Motor neuron (in vitro differentiated cells): ENCODE measurements at regions not wholly inside any gene's neighbourhood (a gene's known extent, or its start where the extent isn't known, plus 50 kb on each side); places are given as distances from the start of the nearest gene placed in this dataset.
A peak's percentile ranks its signal among the peaks of the same experiment; 100 is the strongest.

Experiments used
- ATAC-seq, 8 experiments: fragments of 200-7000 bp; cut with Tn5 transposase; replicated peaks in 6 of 8; 2 replicates each; pipeline ENCODE4 v1.8.0; 2021; ENCODE audit warnings: mild to moderate bottlenecking in 8 of 8, moderate library complexity in 8 of 8
- H3K27ac ChIP-seq, 2 donors: fragments of 250-450 bp; sonication (Bioruptor Pico); 2 replicates each; pipeline ENCODE4 v1.9.0; 2021; ENCODE audit warnings: antibody characterized with exemption in 2 of 2, mild to moderate bottlenecking in 2 of 2, moderate library complexity in 1 of 2
- H3K4me1 ChIP-seq, 2 donors: fragments of 250-450 bp; sonication (Bioruptor Pico); replicated peaks in 1 of 2; 2 replicates each; pipeline ENCODE4 v1.6.1; 2021; ENCODE audit warnings: antibody characterized with exemption in 2 of 2, mild to moderate bottlenecking in 2 of 2, moderate library complexity in 1 of 2
- H3K4me3 ChIP-seq, 5 donors: fragments of 250-450 bp; sonication (Bioruptor Pico); 2 replicates each; pipeline ENCODE4 v1.9.0; 2021; ENCODE audit warnings: antibody characterized with exemption in 5 of 5, mild to moderate bottlenecking in 5 of 5, moderate library complexity in 4 of 5
- WGBS, 10 experiments: fragments of 450-650 bp; shearing (Covaris generic); methylation state at CpG; one replicate each; pipeline ENCODE4 v1.0.0; 2022; 5-methylcytosine and 5-hydroxymethylcytosine counted together
- in situ Hi-C, 9 experiments: fragments of 400-800 bp; cut with MboI; loops; one replicate each; pipeline ENCODE4 v1.15.0; 2021; ENCODE audit warnings: low sequenced_read_pairs in 9 of 9, low pct_unique_long_range_greater_than_20kb in 2 of 9; ENCODE audit not compliant: unreplicated experiment in 9 of 9

DNA sequence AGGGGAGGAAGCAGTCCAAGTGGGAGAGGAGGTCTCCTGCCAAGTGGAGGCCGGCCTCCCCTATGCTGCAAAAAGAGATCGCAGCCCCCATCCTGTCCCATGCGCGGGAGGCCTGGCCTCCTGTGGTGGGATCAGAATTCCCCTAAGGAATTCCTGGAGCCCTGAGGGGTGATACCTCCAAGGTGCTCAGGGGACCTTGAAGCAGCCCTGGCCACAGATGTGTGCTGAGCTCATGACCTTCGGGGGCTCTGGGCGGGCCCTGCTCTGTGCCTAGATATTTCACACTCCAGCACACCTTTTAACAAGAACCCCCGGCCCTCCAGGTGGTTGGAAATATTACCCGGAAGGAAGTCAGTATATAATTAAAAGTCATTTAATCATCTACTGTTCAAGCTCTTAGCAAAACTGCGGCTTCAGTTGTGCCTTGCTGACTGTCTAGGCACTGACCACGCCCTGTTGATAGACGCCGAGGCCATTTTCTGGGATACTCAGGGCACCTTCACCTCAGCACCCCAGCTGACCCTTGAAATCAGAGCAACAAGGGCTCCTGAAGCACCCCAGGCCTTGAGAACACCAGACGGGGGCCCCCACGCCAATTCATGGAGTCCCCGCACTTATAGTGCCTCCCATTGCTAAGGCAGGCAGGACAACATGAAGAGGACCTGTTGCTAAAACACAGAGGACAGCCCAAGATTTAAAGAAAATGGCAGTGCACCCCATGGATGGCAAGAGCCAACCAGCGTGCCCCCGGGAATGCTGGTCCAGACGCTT is 119.1 kb downstream of the NDUFA10 start:
- in situ Hi-C loops = no loop called here

DNA sequence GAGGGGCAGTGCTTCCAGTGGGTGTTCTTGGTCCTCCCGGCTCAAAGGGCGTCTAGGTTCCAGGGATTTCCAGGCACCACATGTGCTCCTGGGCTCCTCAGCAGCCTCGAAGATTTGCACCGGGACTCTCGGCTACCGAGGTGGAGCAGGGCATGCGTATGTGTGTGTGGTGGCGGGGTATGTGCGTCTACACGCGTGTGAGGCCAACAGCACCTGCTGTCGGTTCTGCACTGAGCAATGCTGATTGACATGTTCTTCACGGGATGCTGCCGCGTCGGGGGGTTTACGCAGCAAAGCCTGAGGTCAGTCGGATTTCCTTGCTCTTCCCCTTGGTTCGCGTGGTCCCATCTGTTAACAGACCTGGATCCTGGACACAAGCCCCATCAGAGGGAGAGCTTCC is 119.8 kb downstream of the NDUFA10 start:
- Histone ChIP-seq H3K4me1 (peaks cover 0 to 7% of the 10 kb centered on the region in 2 donors), H3K4me3 (no peak overlapping the region), H3K27ac (no peak overlapping the region)
- WGBS, 10 experiments = 91 to 97% methylated on average over 5 to 6 of the region's 20 CpGs; no CpG with 5 or more reads in 8 of the 10 experiments
- ATAC-seq = no peak
- in situ Hi-C loops = no loop called here

More for the DNA sequence above, 119.1 kb downstream of the NDUFA10 start:
- peaks cover 0 to 7% of the 10 kb centered on the region in 2 donors for H3K4me1 ChIP-seq
- no peak for ATAC-seq
- 67 to 100% (median 95%) methylated on average over 1 to 6 of the region's 18 CpGs; no CpG with 5 or more reads in 5 of the 10 experiments for WGBS, 10 experiments
- no peak overlapping the region for H3K27ac ChIP-seq
- H3K4me3 ChIP-seq = no peak overlapping the region

DNA sequence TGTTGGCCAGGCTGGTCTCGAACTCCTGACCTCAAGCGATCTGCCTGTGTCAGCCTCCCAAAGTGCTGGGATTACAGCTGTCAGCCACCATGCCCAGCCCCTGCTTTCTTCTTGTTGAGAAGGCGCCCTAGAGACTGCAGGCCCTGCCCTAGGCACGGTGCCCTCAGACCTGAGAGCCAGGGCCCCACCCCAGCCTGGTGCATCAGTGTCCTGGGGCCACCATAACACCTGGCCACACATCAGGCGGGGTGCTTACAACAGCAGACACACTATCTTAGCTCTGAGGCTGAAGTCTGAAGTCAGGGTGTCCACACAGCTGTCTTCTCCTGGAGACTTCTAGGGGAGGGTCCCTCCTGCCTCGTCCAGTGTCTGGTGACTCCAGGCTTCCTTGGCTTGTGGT is 120.6 kb downstream of the NDUFA10 start:
- Histone ChIP-seq H3K4me1 (peaks cover 0 to 7% of the 10 kb centered on the region in 2 donors), H3K4me3 (no peak overlapping the region), H3K27ac (no peak overlapping the region)
- in situ Hi-C loops = no loop called here
- no peak for ATAC-seq
- 60 to 100% (median 86%) methylated on average over 1 to 3 of the region's 6 CpGs; no CpG with 5 or more reads in 5 of the 10 experiments for WGBS, 10 experiments

DNA sequence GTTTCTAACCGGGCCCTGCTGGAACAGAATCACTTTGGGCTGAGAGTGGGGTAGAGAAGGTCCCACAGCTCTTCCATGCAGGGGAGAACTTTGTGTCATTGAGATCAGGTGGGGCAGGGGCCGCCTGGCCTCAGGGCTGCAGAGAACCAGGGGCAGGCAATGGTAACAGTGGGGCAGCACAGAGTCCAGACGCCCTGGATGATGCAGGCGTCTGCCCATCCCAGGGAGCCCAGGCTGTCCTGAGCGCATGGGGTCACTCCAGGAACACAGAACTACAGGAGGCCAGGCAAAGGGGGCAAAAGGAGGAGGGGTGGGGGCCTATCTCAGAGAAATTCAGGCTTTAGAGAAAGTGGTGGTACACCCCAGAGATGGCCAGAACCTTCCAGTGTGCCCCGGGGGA is 121.3 kb downstream of the NDUFA10 start:
- peaks cover 0 to 7% of the 10 kb centered on the region in 2 donors for H3K4me1 ChIP-seq
- ATAC-seq = no peak
- H3K27ac ChIP-seq = no peak overlapping the region
- in situ Hi-C loops = no loop called here
- WGBS, 10 experiments = 40 to 94% (median 72%) methylated on average over 1 to 6 of the region's 6 CpGs; no CpG with 5 or more reads in 3 of the 10 experiments
- no peak overlapping the region for H3K4me3 ChIP-seq

- H3K4me3 ChIP-seq = no peak overlapping the region
- in situ Hi-C loops = no loop called here
- WGBS, 10 experiments = 55 to 100% (median 78%) methylated on average over 1 to 6 of the region's 8 CpGs; no CpG with 5 or more reads in 4 of the 10 experiments
- no peak for ATAC-seq
- H3K27ac ChIP-seq = no peak overlapping the region
- H3K4me1 ChIP-seq = peaks cover 0 to 7% of the 10 kb centered on the region in 2 donors
These were observed 121.9 kb downstream of the NDUFA10 start for GRCh38 chr2:239903210-239903609.

- WGBS, 10 experiments = 13 to 30% (median 27%) methylated on average over 2 to 3 of the region's 11 CpGs; no CpG with 5 or more reads in 7 of the 10 experiments
- H3K4me3 ChIP-seq = no peak overlapping the region
- ATAC-seq = no peak
- in situ Hi-C loops = no loop called here
- peaks cover 0 to 7% of the 10 kb centered on the region in 2 donors for H3K4me1 ChIP-seq
- H3K27ac ChIP-seq = no peak overlapping the region
These were observed 122.4 kb downstream of the NDUFA10 start for GRCh38 chr2:239902749-239903201.

DNA sequence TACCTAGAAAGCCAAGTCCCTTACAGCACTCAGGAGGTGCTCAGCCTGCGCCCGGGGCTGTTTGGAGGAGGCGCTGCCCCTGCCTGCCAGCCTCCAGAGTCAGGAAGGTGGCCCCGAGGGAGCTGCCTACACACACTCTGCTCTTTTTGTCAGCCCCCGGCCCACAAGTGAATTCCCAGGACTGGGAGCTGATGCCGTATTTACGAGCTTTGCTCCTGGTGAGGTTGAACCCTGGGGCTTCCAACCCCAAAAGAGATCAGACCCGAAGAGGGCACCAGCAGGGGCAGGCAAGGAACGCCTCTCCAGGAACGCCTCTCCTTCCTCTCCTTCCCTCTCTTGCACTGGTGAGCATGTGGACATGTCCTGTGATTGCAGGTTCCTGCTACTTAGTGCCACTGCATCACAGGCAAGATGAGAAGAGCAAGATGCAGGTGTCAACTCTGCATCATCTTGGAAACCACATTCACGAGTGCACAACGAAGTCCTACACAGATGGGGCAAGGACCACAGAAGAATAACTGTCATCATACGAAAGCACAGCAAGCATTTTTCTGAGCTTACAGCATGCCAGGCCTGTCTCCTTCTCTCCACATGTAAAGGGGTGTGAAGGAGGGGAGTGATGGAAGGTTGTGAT is 126.7 kb downstream of the NDUFA10 start:
- in situ Hi-C loops = no loop called here
- H3K27ac ChIP-seq = no peak overlapping the region
- no peak for ATAC-seq
- no peak overlapping the region for H3K4me3 ChIP-seq
- WGBS, 10 experiments = 79 to 100% (median 86%) methylated on average over 1 to 7 of the region's 13 CpGs; no CpG with 5 or more reads in 4 of the 10 experiments
- H3K4me1 ChIP-seq = peaks cover 0 to 7% of the 10 kb centered on the region in 2 donors

DNA sequence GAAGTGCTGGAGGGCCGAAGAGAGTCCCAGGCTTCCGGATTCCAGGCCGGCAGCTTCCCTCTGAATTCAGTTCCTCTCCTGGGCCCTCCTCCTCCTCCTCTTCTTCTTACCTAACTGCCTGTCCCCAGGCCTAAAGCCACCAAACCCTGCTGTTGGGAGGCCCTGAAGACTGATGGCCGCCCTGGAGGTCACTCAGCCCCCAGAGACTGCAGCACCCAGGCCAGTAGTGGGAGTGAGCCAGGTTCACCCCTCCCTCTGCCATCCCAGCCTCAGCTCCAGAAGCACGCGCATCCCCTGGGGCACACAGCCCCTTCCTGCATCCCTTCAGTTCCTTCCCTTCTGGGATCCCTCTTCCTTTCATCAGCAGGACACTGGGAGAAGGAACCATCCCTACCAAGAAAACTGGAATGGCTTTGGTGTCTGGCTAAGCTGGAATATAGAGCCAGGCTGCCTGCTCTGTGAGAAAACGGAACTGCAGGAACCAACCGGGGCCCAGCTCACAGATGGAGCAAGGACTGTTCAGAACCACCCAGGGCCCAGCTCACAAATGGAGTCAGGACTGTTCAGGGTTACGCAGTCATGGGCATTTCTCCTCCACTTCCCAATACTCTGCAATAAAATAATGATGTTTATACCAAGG is 127.4 kb downstream of the NDUFA10 start:
- H3K27ac ChIP-seq = no peak overlapping the region
- WGBS, 10 experiments = 40 to 95% (median 86%) methylated on average over 1 to 7 of the region's 9 CpGs; no CpG with 5 or more reads in 5 of the 10 experiments
- no peak overlapping the region for H3K4me3 ChIP-seq
- no peak for ATAC-seq
- in situ Hi-C loops = no loop called here
- peaks cover 0 to 4% of the 10 kb centered on the region in 2 donors for H3K4me1 ChIP-seq

DNA sequence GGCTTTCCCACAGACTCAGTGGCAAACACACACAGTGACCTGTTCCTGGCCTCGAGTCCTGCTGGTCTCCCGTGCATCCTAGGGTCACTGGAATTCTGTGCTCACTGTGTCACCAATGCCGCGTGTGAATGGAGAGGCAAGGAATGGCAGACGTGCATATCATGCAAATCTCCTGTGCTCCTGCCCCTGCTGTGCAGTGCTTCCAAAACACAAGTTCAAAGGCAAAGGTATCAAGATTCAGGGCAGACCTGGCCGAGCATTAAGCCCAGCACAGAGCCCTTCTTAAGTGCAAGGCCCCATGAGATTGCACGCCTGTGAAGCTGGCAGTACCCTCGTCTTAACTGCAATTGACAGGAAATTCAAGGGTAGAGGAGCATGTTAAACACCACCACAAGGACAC is 129.1 kb downstream of the NDUFA10 start:
- Histone ChIP-seq H3K4me1 (no peaks in the 10 kb centered on the region), H3K27ac (no peak overlapping the region), H3K4me3 (no peak overlapping the region)
- ATAC-seq = no peak
- 0 to 65% (median 52%) methylated on average over 1 to 6 of the region's 8 CpGs; no CpG with 5 or more reads in 4 of the 10 experiments for WGBS, 10 experiments
- in situ Hi-C loops = no loop called here

GRCh38 chr2:239895669-239896068 is 129.5 kb downstream of the NDUFA10 start:
- in situ Hi-C loops = no loop called here
- no peak for ATAC-seq
- WGBS, 10 experiments = 32 to 85% (median 77%) methylated on average over 1 to 6 of the region's 6 CpGs
- Histone ChIP-seq H3K4me1 (no peaks in the 10 kb centered on the region), H3K4me3 (no peak overlapping the region), H3K27ac (no peak overlapping the region)

DNA sequence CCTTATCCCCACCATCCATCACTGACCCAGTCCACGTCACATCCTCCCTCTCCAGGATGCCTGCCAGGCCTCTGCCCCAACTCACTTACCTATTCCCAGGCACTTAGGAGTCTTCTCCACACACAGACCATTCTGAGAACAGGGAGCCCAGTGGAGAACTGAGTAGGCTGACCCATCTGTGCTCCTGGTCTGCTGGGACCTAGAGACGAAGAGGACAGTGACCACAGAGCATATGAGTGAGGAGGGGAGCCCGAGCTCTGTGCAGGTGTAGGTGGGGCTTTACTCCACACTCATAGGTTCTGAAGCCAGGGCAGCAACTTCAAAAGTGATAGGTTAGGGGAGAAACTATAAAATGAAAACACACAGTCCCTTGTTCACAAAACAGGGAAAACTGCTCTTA is 130.0 kb downstream of the NDUFA10 start:
- H3K27ac ChIP-seq = no peak overlapping the region
- WGBS, 10 experiments = 17 to 92% (median 60%) methylated on average over 1 to 2 of the region's 3 CpGs; no CpG with 5 or more reads in 3 of the 10 experiments
- no peak overlapping the region for H3K4me3 ChIP-seq
- no peak for ATAC-seq
- H3K4me1 ChIP-seq = peaks cover 0 to 3% of the 10 kb centered on the region in 2 donors
- in situ Hi-C loops = no loop called here

DNA sequence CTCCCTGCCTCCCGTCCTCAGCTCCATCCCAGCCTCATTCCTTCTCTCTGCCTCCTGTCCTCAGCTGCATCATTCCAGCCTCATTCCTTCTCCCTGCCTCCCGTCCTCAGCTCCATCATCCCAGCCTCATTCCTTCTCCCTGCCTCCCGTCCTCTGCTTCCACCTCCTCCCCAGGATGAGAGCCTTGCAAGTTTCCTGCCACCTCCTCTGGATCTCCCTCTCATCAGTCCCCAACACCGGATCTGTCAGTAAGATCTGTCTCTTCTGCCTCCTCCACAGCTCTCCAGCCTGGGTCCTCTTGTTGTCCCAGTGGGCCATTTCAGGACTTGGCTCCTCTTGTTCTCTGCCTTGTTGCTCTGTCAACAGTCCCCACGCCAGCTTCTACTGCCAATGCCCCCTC is 130.9 kb downstream of the NDUFA10 start:
- no peak for ATAC-seq
- in situ Hi-C loops = no loop called here
- H3K27ac ChIP-seq = no peak overlapping the region
- H3K4me3 ChIP-seq = no peak overlapping the region
- 0 to 80% (median 69%) methylated on average over 2 to 5 of the region's 5 CpGs; no CpG with 5 or more reads in 2 of the 10 experiments for WGBS, 10 experiments
- H3K4me1 ChIP-seq = peaks cover 8% of the 10 kb centered on the region in 2 donors

DNA sequence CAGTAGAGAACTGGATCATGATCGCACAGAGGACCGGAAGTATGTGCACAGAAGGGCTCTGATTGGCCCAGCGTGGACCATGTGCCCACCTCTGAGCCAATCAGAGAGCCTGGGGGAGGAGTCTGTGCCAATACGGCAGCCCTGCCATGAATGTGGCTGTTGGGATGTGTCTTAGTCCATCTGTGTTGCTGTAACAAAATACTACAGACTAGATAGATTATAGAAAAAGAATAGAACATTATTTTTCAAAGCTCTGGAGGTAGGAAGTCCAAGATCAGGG is 132.0 kb downstream of the NDUFA10 start:
- Histone ChIP-seq H3K4me3 (no peak overlapping the region), H3K27ac (no peak overlapping the region), H3K4me1 (peaks cover 8 to 10% of the 10 kb centered on the region in 2 donors)
- ATAC-seq = peak in 1 of 8 experiments; percentile 70
- WGBS, 10 experiments = 13 to 100% (median 67%) methylated on average over 1 to 3 of the region's 4 CpGs; no CpG with 5 or more reads in 3 of the 10 experiments
- in situ Hi-C loops = no loop called here
